ENCODE measurements at regions not wholly inside any gene's neighbourhood (a gene's known extent, or its start where the extent isn't known, plus 50 kb on each side); places are given as distances from the start of the nearest gene placed in this dataset.

GRCh38 chr1:104856091-104856490 lies 1106.4 kb downstream of the AMY1C start:
- 86% methylated on average over 16 of the region's 16 CpGs for WGBS
- TF ChIP-seq, protein P1, sequence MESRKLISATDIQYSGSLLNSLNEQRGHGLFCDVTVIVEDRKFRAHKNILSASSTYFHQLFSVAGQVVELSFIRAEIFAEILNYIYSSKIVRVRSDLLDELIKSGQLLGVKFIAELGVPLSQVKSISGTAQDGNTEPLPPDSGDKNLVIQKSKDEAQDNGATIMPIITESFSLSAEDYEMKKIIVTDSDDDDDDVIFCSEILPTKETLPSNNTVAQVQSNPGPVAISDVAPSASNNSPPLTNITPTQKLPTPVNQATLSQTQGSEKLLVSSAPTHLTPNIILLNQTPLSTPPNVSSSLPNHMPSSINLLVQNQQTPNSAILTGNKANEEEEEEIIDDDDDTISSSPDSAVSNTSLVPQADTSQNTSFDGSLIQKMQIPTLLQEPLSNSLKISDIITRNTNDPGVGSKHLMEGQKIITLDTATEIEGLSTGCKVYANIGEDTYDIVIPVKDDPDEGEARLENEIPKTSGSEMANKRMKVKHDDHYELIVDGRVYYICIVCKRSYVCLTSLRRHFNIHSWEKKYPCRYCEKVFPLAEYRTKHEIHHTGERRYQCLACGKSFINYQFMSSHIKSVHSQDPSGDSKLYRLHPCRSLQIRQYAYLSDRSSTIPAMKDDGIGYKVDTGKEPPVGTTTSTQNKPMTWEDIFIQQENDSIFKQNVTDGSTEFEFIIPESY (IDR thresholded peaks at IDR 0.05), result no peak
- TF ChIP-seq, protein P2, sequence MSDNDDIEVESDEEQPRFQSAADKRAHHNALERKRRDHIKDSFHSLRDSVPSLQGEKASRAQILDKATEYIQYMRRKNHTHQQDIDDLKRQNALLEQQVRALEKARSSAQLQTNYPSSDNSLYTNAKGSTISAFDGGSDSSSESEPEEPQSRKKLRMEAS (IDR thresholded peaks at IDR 0.05), result no peak
- TF ChIP-seq REST (IDR thresholded peaks at IDR 0.05), result no peak
- no peak for TF ChIP-seq TAF1 (conservative IDR thresholded peaks at IDR 0.05)
- TF ChIP-seq NR2F2 (IDR thresholded peaks at IDR 0.05), result no peak
- H3K9me3 ChIP-seq (ENCODE audit: control insufficient read depth in 4 of 4, low read length in 3 of 4), result peaks cover 0 to 3% (median under 1%) of the 10 kb centered on the region in 4 donors
- H3K36me3 ChIP-seq (ENCODE audit: control insufficient read depth in 4 of 4, insufficient read depth in 3 of 4, low read depth in 1 of 4, low read length in 3 of 4), result no peaks in the 10 kb centered on the region
- no peaks in the 10 kb centered on the region for H3K4me1 ChIP-seq (ENCODE audit: control insufficient read depth in 4 of 4, insufficient read depth in 4 of 4, low read length in 3 of 4)
- no peaks in the 10 kb centered on the region for H3K27me3 ChIP-seq (ENCODE audit: control insufficient read depth in 4 of 4, insufficient read depth in 4 of 4, low read length in 3 of 4)
- no peak overlapping the region for H3K9ac ChIP-seq (ENCODE audit: low read depth in 1 of 2, low read length in 2 of 2)
- H3K4me3 ChIP-seq (ENCODE audit: low read depth in 1 of 3, low read length in 3 of 3), result no peak overlapping the region
- H3K27ac ChIP-seq (ENCODE audit: low read depth in 1 of 2, low read length in 2 of 2), result no peak overlapping the region
- DNase-seq (ENCODE audit: low spot score), result no peak

GRCh38 chr1:104856518-104856917 lies 1106.8 kb downstream of the AMY1C start:
- Histone ChIP-seq H3K36me3 (ENCODE audit: control insufficient read depth in 4 of 4, insufficient read depth in 3 of 4, low read depth in 1 of 4, low read length in 3 of 4) (no peaks in the 10 kb centered on the region), H3K4me3 (ENCODE audit: low read depth in 1 of 3, low read length in 3 of 3) (no peak overlapping the region), H3K4me1 (ENCODE audit: control insufficient read depth in 4 of 4, insufficient read depth in 4 of 4, low read length in 3 of 4) (no peaks in the 10 kb centered on the region), H3K9ac (ENCODE audit: low read depth in 1 of 2, low read length in 2 of 2) (no peak overlapping the region), H3K9me3 (ENCODE audit: control insufficient read depth in 4 of 4, low read length in 3 of 4) (peaks cover 0 to 3% (median under 1%) of the 10 kb centered on the region in 4 donors), H3K27ac (ENCODE audit: low read depth in 1 of 2, low read length in 2 of 2) (no peak overlapping the region), H3K27me3 (ENCODE audit: control insufficient read depth in 4 of 4, insufficient read depth in 4 of 4, low read length in 3 of 4) (no peaks in the 10 kb centered on the region)
- TF ChIP-seq, protein P1 (IDR thresholded peaks at IDR 0.05), result no peak
- TF ChIP-seq, protein P3, sequence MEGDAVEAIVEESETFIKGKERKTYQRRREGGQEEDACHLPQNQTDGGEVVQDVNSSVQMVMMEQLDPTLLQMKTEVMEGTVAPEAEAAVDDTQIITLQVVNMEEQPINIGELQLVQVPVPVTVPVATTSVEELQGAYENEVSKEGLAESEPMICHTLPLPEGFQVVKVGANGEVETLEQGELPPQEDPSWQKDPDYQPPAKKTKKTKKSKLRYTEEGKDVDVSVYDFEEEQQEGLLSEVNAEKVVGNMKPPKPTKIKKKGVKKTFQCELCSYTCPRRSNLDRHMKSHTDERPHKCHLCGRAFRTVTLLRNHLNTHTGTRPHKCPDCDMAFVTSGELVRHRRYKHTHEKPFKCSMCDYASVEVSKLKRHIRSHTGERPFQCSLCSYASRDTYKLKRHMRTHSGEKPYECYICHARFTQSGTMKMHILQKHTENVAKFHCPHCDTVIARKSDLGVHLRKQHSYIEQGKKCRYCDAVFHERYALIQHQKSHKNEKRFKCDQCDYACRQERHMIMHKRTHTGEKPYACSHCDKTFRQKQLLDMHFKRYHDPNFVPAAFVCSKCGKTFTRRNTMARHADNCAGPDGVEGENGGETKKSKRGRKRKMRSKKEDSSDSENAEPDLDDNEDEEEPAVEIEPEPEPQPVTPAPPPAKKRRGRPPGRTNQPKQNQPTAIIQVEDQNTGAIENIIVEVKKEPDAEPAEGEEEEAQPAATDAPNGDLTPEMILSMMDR (IDR thresholded peaks at IDR 0.05; ENCODE audit: low read depth, low read length, missing input control), result no peak
- TF ChIP-seq NR2F2 (IDR thresholded peaks at IDR 0.05) (no peak), HNF4G (IDR thresholded peaks at IDR 0.05) (no peak), TAF1 (conservative IDR thresholded peaks at IDR 0.05) (no peak), EGR1 (IDR thresholded peaks at IDR 0.05; ENCODE audit: low read depth in 2 of 2) (no peak), SP1 (IDR thresholded peaks at IDR 0.05) (no peak), FOXA1 (IDR thresholded peaks at IDR 0.05) (no peak), ATF3 (IDR thresholded peaks at IDR 0.05) (no peak), GABPA (IDR thresholded peaks at IDR 0.05 in 1 of 2, conservative IDR thresholded peaks at IDR 0.05 in 1 of 2) (no peak), RAD21 (IDR thresholded peaks at IDR 0.05) (no peak), HNF4A (conservative IDR thresholded peaks at IDR 0.05) (no peak), JUND (IDR thresholded peaks at IDR 0.05) (no peak), YY1 (IDR thresholded peaks at IDR 0.05) (no peak), REST (IDR thresholded peaks at IDR 0.05) (no peak)
- WGBS, result 76% methylated on average over 1 of the region's 1 CpG
- DNase-seq (ENCODE audit: low spot score), result no peak

Data from liver (tissue), 8 donors.